ENCODE measurements at regions not wholly inside any gene's neighbourhood (a gene's known extent, or its start where the extent isn't known, plus 50 kb on each side); places are given as distances from the start of the nearest gene placed in this dataset.
A peak's percentile ranks its signal among the peaks of the same experiment; 100 is the strongest.

DNA sequence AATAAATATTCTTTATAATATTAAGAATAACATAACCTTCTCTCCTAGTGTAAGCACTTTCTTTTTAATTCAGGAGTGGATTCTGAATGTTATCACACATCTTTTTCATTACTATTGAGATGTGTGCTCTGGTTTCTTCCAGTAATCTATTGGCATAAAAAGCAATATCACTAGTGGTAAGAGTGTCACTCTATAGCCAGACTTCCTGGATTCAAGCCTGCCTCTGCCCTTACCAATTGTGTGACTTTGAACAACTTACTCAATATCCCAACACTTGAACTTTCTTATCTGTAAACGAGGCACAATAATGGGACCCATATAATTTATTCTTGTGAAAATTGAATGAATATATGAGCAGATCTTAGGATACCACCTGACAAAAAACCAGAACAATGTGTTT lies 71.0 kb downstream of the SEM1 start:
- no peak for DNase-seq

DNA sequence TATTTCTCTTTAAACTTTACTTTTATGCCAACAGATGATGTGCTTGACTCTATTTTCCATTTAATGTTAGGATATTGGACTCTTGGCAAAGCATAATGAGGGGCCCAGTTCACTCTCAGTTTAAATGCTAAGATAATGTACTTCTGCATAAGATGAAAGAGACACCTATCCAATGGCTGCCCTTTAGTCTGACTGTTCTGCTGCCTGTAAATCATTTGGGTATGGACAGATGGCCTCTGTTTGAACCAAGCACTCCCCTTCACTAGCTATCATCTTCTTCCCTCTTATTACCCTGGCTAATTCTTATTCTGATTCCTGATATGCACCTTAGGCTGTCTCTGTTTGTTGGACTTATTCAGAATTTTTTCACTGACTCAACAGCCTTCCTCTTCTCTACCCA lies 72.1 kb downstream of the SEM1 start:
- no peak for DNase-seq

GRCh38 chr7:96636979-96637378 lies 72.7 kb downstream of the SEM1 start:
- DNase-seq = no peak

GRCh38 chr7:96636342-96636860 lies 73.2 kb downstream of the SEM1 start:
- no peak for DNase-seq

- DNase-seq = no peak
Observed at GRCh38 chr7:96629884-96630283, 79.8 kb downstream of the SEM1 start.

DNA sequence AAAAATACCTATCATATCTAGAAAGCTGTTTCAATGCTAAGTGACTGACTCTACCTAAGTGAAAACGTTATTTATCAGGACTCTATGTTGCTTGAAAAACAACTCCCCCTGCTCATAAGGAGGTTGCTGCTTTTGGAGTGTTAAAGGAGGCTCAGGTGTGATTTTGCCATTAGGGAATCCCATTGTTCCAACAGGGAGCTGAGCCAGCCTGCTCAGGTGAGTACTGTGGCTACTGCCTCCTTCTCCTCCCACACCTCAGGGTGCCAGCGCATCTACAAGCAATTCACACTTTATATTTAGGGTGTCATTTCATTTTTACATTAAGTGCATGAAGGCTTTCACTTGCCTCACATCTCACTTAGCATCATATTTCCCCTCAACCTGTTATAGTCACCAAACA lies 84.7 kb downstream of the SEM1 start:
- no peak for DNase-seq

- no peak for DNase-seq
Observed at GRCh38 chr7:96621932-96622331, 87.7 kb downstream of the SEM1 start.

DNA sequence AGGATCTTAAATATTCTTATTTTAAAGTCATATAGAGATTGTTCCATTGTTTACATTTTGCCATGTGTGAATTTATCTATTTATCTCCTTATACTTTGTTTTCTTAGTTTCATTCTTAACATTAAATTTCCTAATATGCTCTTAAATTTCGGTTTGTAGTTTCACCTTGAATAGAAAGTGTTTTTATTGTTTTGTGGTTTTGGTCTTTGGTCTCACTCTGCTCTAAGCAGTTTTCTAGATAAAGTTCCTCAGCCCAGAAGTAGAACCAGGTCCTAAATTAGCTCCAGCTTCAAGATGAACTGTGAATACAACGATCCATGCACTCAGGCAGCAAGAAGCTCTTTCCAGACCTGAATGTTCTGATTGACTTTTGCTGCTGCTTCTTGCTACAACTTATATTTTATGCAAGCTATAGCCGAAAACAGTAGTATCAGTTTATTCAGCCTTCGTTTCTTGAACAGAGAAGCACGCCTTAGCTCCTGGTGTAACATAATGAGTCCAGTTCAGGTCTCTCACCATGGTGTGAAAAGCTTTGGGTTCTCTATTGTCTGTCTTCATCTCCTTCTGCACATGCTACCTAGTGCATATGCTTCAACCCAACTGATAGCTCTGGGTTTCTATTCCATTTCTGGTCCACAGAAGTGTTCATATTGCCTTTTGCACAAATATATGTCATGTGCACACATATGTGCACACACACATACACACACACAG lies 95.3 kb downstream of the SEM1 start:
- no peak for DNase-seq

GRCh38 chr7:96612034-96612433 lies 97.6 kb downstream of the SEM1 start:
- DNase-seq = no peak

GRCh38 chr7:96605045-96605716 lies 104.5 kb downstream of the SEM1 start:
- DNase-seq = no peak

DNA sequence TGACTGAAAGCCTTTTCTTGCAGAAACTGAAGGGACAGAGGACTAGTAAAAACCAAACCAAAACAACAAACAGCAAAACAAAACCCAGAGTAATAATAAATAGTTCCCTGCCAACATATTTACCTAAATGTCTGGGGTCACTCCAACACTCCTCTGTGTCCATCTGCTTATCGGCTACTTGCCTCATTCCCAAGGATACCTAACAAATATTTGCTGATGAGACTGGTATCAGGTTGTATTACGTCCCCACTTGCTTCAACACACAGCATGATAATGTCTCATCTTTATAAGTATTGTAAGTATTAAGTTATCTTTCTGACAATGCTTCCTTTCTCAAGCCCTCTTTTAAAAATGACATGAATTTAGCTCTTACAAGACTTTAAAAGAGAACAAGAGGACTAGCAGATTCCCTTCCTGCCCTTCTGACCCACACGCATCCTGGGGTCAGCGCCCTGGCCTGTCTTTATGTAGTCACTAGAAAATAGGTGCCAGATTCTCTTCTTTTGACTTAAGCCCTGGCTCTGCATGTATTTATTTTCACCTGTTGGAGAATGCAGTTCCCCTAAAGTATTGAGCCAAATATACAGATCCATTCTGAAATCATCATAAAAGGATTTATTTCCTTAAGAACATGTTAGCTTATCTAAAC lies 110.2 kb downstream of the SEM1 start:
- DNase-seq = no peak

DNA sequence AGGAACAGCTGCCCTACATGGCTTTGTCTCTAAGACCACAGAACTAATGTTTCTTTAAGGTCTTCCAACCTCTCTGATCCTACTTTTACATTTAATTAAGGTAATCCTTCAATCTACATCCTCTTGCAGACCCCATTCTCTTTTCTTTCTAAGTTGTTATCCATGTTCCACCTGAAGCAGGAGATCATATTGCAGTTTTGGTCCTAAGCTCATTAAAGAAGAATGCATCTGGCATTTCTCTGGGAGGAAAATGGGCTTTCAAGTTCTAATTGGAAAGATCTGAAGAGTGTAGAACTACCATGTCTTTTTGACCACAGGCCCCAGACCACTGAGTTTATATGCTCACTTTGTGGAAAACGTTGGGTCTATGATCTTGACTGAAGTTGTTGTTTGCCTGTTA lies 111.2 kb downstream of the SEM1 start:
- DNase-seq = no peak

DNA sequence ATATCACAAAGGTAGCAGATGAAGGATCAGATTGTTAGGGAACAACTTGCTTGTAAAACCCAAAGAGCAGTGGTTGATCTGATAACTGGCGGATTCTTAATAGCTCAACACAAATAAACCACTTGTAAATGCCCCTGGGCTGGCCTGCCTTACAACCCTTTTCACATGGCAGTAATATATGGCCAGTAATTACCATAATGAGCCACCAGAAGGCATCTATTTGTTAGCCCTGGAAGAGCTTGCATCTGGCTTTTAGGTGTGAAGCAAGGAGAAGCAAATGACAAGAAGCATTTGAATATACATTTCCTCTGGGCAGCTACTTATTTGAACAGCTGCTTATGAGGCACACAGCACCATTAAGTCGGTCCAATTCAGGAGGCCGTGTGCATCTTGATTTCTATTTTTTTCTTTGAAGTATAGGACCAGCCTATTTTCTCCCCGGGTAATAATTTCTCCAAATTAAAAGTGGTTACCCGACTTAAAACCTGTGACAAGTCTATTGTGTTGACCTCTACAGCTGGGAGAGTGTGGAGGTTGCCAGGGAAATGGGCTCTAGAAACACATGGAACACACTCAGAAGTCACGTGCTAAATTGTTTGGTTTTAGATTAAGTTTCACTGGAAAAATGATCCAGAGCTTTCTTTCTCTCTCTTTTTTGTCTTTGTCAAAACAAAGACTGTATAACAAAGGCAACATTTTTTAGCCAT lies 113.4 kb downstream of the SEM1 start:
- DNase-seq = no peak

DNA sequence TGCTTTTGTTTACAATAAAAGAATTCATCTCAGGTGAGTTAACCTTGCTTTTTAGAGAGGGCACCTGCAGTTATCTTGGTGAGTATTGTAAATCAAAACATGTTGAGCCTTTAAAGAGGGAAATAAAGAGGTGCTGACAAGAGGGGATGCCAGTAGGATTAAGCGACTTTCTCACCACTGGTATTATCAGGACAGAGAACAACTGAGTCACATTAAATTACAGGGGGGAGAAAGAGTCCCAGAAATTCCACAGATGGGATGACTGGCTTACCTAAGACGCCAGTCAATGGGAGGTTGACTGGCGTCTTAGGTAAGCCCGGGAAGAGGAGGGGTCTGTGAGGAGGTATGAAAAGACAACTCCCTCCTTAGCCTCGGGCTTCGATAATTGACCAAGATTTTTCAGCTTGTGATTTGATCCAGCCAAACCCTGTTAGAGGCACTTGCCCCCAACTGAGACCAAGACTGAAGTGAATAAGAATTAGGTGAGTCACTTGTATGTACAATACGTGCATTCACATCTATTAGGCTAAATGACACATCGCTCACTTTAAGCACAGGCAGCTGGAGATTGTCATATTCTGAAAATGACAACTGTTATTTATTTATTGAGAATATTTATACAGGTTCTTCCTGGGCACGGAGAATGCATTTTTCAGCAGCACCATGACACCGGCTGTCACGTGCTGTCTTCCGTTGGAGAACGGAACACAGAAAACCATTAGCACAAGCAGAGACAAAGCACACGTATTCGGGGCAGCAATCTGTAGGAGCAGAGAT lies 117.6 kb downstream of the SEM1 start:
- DNase-seq = peak; percentile 4

DNA sequence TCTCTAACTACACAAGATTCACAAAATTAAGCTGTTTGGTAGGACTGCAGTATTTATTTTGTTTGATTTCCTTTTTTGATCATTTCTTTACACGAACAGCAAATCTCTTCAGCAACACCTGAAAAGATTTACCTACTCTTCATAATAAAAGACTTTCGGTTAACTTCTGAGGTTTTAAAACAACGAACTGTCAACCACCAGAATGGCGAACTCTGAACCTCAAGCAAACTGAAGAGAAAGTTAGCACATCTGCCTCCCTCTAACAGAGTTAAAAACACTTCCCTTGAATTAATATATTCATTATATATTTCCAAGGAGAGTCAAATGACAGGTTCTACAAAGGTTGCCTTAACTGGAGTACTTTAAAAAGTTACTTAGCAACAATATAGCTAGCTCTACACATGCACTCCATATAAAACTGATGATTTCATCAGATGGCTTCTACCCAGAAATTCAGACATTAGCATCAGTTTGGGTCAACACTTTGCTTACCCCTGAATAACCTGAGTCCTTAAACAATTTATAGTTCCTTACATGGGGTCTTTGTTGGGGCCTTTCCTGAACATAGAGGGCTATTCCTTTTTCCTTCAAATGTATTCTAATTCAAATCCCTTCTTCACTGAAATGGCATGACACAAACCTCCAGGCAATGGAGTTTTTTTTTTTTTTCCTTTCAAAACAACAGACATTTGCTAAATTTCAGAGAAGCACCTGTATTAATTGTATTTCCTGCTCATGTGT lies 118.3 kb downstream of the SEM1 start:
- no peak for DNase-seq

- DNase-seq = no peak
Observed at GRCh38 chr7:96589038-96589437, 120.6 kb downstream of the SEM1 start.

- no peak for DNase-seq
Observed at GRCh38 chr7:96579119-96579518, 130.5 kb downstream of the SEM1 start.

DNA sequence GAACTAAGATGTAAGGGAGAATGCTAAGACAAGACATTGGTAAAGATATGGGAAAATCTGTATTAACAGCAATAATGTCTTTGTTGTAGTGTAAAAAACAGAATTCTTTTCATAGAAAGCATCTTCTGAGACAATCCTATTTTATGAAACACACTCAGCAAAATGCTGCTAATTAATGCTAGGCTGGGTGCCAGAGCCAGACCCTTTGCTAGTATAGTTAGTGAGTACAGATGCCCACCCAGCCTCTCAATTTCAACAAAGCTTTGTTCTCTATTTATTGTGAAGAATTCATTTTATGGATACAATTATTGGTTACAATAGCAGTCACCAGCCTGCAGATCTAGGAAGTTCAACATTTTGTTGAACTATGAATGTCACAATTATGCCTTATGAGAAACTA lies 131.0 kb downstream of the SEM1 start:
- no peak for DNase-seq

DNA sequence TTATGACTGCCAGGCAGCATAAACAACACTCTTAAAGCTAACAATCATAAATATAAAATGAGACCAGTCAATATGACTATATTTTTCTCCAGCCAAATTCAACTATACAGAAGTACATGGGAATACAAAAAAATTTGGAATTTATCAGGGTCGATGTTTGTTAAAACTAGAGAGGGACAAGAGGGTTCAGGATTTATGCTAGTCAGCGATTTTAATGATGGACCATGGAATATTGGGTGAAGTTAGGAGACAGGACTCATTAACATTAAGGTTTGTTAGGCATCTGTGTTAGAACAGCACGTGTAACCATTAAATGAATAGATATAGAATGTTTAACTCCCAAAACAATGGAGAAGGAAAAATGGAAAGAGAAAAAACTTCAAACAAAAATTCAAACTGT lies 146.2 kb downstream of the SEM1 start:
- DNase-seq = no peak

GRCh38 chr7:96562966-96563365 lies 146.7 kb downstream of the SEM1 start:
- DNase-seq = no peak

DNA sequence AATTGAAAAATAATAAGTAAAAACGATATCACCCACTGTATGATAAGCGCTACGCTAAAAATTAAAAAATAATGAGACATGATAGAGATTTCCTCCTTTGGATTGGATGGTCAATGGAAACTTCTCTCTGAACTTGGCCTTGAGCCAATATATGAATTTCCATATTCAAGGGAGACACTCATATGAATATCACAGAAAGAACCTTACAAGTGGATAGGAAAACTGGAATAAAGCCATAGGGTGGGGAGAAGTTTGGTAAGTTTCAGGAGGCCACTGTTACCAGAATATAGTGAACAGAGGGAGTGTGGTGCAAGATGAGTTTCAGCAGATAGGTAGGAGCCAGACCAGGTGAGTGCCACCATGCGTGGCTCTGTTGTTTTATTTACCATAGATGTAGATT lies 147.2 kb downstream of the SEM1 start:
- no peak for DNase-seq

DNA sequence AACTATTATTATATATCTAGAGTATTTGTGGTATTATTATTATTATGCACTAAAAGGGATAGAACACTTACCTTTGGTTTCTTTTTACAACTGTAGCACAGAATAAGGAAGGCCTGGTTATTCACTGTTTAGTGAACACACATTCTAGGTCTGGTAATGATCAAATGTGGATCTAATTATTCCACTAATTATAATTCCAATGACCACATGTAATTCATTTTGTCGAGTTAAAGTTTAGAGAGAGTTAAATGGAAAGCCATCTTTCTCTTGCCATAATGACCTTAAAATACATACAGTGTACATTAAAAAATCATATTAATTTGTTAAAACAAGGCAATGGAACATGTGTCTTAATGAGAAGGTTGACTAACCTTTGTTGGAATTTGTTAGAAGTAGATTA lies 147.8 kb downstream of the SEM1 start:
- no peak for DNase-seq
